ENCODE measurements at regions not wholly inside any gene's neighbourhood (a gene's known extent, or its start where the extent isn't known, plus 50 kb on each side); places are given as distances from the start of the nearest gene placed in this dataset.

- TF ChIP-seq MAZ (IDR thresholded peaks at IDR 0.05; ENCODE audit: borderline replicate concordance, low read depth, low read length): no peak
- no peak for TF ChIP-seq ATOH8 (CRISPR knock-in tag; IDR thresholded peaks at IDR 0.05; ENCODE audit: low read depth)
- no peak for TF ChIP-seq NPAS2 (CRISPR knock-in tag; IDR thresholded peaks at IDR 0.05; ENCODE audit: borderline replicate concordance)
- no peak for TF ChIP-seq EP300 (IDR thresholded peaks at IDR 0.05)
- no peak for TF ChIP-seq CBX8 (IDR thresholded peaks at IDR 0.05)
- TF ChIP-seq POLR2A (IDR thresholded peaks at IDR 0.05; ENCODE audit: low read length): no peak
Observed at GRCh38 chr12:24133384-24133783, 183.9 kb upstream of the SOX5 start (continued).

GRCh38 chr12:24127919-24128721 is 178.7 kb upstream of the SOX5 start:
- 20% methylated on average over 9 of the region's 9 CpGs for WGBS (ENCODE audit: missing lambda C conversion rate)
- no peak for ATAC-seq
- ChIA-PET CTCF (no interaction called here), POLR2A (no interaction called here)
- Histone ChIP-seq H3K4me2 (no peak overlapping the region), H3K9me3 (no peaks in the 10 kb centered on the region), H3K4me3 (no peak overlapping the region), H3K27ac (no peak overlapping the region), H3K4me1 (no peaks in the 10 kb centered on the region)
- no peak for DNase-seq (ENCODE audit: low read depth in 1 of 2, low spot score in 1 of 2)
- TF ChIP-seq HEYL (CRISPR knock-in tag; IDR thresholded peaks at IDR 0.05): no peak
- no peak for TF ChIP-seq EHMT2 (IDR thresholded peaks at IDR 0.05; ENCODE audit: low read depth)
- no peak for TF ChIP-seq CHD4 (IDR thresholded peaks at IDR 0.05; ENCODE audit: borderline replicate concordance)
- FAIRE-seq: no peak

GRCh38 chr12:24125280-24125679 is 175.8 kb upstream of the SOX5 start:
- Histone ChIP-seq H3K27ac (no peak overlapping the region), H3K4me1 (no peaks in the 10 kb centered on the region), H3K4me3 (no peak overlapping the region), H3K4me2 (no peak overlapping the region), H3K9me3 (no peaks in the 10 kb centered on the region)
- FAIRE-seq (no peak), ATAC-seq (no peak), DNase-seq (ENCODE audit: low read depth in 1 of 2, low spot score in 1 of 2) (no peak)
- TF ChIP-seq NFE2L2 (conservative IDR thresholded peaks at IDR 0.05; ENCODE audit: low read length): no peak
- ChIA-PET CTCF (no interaction called here), POLR2A (no interaction called here)
- WGBS (ENCODE audit: missing lambda C conversion rate): 7% methylated on average over 4 of the region's 4 CpGs

GRCh38 chr12:24121911-24122310 is 172.4 kb upstream of the SOX5 start:
- DNase-seq (ENCODE audit: low read depth in 1 of 2, low spot score in 1 of 2) (no peak), ATAC-seq (no peak), FAIRE-seq (no peak)
- CTCF ChIA-PET: no interaction called here
- 17% methylated on average over 4 of the region's 4 CpGs for WGBS (ENCODE audit: missing lambda C conversion rate)
- Histone ChIP-seq H3K27ac (no peak overlapping the region), H3K9me3 (no peaks in the 10 kb centered on the region), H3K4me3 (no peak overlapping the region), H3K4me2 (no peak overlapping the region), H3K4me1 (no peaks in the 10 kb centered on the region)
- no peak for TF ChIP-seq REST (IDR thresholded peaks at IDR 0.05)
- TF ChIP-seq RAD21 (conservative IDR thresholded peaks at IDR 0.05 in 1 of 2, IDR thresholded peaks at IDR 0.05 in 1 of 2): no peak
- no peak for TF ChIP-seq TFCP2L1 (CRISPR knock-in tag; IDR thresholded peaks at IDR 0.05)
- no peak for TF ChIP-seq CBX8 (IDR thresholded peaks at IDR 0.05)
- TF ChIP-seq HES2 (IDR thresholded peaks at IDR 0.05): no peak
- TF ChIP-seq JUN (IDR thresholded peaks at IDR 0.05): no peak
- no peak for TF ChIP-seq CEBPB (IDR thresholded peaks at IDR 0.05)
- TF ChIP-seq FOSL2 (IDR thresholded peaks at IDR 0.05): no peak
- no peak for TF ChIP-seq FOSL2 (CRISPR knock-in tag; IDR thresholded peaks at IDR 0.05)
- TF ChIP-seq GATA3 (IDR thresholded peaks at IDR 0.05; ENCODE audit: borderline replicate concordance): no peak
- TF ChIP-seq RCOR1 (IDR thresholded peaks at IDR 0.05; ENCODE audit: low read depth, low read length): no peak
- POLR2A ChIA-PET: no interaction called here
